ENCODE measurements at regions not wholly inside any gene's neighbourhood (a gene's known extent, or its start where the extent isn't known, plus 50 kb on each side); places are given as distances from the start of the nearest gene placed in this dataset.

DNA sequence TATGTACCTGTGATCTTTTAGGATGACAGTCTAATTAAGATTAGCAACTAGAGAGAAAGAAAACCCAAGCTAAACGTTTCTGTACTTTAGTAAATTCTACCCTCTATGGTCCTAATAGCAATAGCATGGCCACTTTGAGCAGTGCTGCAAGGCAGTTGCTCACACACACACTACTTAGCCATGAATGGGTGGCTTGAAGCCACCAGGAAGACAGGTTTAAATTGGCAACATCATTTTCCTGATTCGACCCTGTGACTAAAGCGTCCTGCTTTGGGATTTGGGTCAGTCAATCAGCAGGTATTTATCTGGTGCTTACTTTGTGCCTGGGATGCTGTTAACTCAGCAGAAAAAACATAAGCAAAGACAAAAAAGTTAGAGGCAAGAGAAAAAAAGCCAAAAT is 150.6 kb downstream of the ARRDC3 start:
- TF ChIP-seq CTCF (IDR thresholded peaks at IDR 0.05), result no peak
- TF ChIP-seq POLR2A (IDR thresholded peaks at IDR 0.05), result no peak
